Fibroblast of the aortic adventitia (primary cell): ENCODE measurements at regions not wholly inside any gene's neighbourhood (a gene's known extent, or its start where the extent isn't known, plus 50 kb on each side); places are given as distances from the start of the nearest gene placed in this dataset.

Experiments used
- DNase-seq: peaks from one replicate; pipeline ENCODE4 v3.0.0-alpha.2; 2010; ENCODE audit warnings: low read depth
- H3K4me3 ChIP-seq: 2 replicates; pipeline ENCODE4 v1.5.1; 2011; ENCODE audit warnings: low read depth, mild to moderate bottlenecking, control low read depth, low read length, moderate library complexity
- TF ChIP-seq, protein P1 (sequence below): IDR thresholded peaks from 2 replicates; pipeline ENCODE4 v1.5.1; 2011; ENCODE audit warnings: mild to moderate bottlenecking, low read length, control low read depth, inconsistent platforms; ENCODE audit not compliant: insufficient read depth

DNA sequence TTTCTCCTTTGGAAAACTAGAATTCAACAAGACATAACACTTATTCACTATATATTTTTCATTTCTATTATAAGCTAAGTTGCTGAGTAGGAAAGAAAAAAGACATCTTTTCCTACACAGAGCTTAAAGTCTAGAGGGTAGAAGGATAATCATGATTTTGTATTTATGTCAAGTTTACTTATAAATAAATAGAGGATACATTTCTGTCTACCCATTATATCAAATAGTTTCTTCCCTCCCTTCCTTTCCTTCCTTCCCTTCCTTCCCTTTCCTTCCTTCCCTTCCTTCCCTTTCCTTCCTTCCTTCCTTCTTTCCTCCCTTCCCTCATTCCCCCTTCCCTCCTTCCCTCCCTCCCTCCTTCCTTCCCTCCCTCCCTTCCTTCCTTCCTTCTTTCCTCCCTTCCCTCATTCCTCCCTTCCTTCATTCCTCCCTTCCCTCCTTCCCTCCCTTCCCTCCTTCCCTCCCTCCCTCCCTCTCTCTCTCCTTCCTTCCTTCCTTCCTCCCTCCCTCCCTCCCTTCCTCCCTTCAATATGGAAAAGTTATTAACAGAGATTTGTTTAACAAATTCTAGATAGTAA lies 308.4 kb upstream of the COL3A1 start:
- TF ChIP-seq, protein P1, sequence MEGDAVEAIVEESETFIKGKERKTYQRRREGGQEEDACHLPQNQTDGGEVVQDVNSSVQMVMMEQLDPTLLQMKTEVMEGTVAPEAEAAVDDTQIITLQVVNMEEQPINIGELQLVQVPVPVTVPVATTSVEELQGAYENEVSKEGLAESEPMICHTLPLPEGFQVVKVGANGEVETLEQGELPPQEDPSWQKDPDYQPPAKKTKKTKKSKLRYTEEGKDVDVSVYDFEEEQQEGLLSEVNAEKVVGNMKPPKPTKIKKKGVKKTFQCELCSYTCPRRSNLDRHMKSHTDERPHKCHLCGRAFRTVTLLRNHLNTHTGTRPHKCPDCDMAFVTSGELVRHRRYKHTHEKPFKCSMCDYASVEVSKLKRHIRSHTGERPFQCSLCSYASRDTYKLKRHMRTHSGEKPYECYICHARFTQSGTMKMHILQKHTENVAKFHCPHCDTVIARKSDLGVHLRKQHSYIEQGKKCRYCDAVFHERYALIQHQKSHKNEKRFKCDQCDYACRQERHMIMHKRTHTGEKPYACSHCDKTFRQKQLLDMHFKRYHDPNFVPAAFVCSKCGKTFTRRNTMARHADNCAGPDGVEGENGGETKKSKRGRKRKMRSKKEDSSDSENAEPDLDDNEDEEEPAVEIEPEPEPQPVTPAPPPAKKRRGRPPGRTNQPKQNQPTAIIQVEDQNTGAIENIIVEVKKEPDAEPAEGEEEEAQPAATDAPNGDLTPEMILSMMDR = no peak
- no peak overlapping the region for H3K4me3 ChIP-seq
- no peak for DNase-seq

GRCh38 chr2:188666503-188666902 lies 307.7 kb upstream of the COL3A1 start:
- no peak for DNase-seq
- TF ChIP-seq, protein P1 = no peak
- no peak overlapping the region for H3K4me3 ChIP-seq

- TF ChIP-seq, protein P1 = no peak
- peak overlapping the region; percentile 10 for H3K4me3 ChIP-seq
- DNase-seq = peak; percentile 97
These were observed 306.0 kb upstream of the COL3A1 start for GRCh38 chr2:188668017-188668680.

GRCh38 chr2:188675391-188676009 lies 298.7 kb upstream of the COL3A1 start:
- TF ChIP-seq, protein P1 = no peak
- DNase-seq = peak; percentile 77
- no peak overlapping the region for H3K4me3 ChIP-seq

GRCh38 chr2:188676010-188676400 lies 298.2 kb upstream of the COL3A1 start:
- DNase-seq = peak; percentile 90
- TF ChIP-seq, protein P1 = no peak
- no peak overlapping the region for H3K4me3 ChIP-seq

GRCh38 chr2:188677142-188677541 lies 297.0 kb upstream of the COL3A1 start:
- TF ChIP-seq, protein P1 = no peak
- H3K4me3 ChIP-seq = no peak overlapping the region
- DNase-seq = no peak
